Gastrocnemius medialis (tissue), 4 donors: ENCODE measurements at regions not wholly inside any gene's neighbourhood (a gene's known extent, or its start where the extent isn't known, plus 50 kb on each side); places are given as distances from the start of the nearest gene placed in this dataset.

ENCODE experiments used
- ATAC-seq, 2 donors: fragments of 150-250 bp; one replicate each; pipeline ENCODE4 v1.9.1; 2016
- DNase-seq, 2 donors: peaks; one replicate each; pipeline ENCODE4 v3.0.0-alpha.2; 2019
- H3K27ac ChIP-seq, 4 donors: fragments of 200-600 bp; sonication (generic); 1 replicate in 1 of 4; 2 replicates in 3 of 4; pipeline ENCODE4 v1.5.1; 2016 to 2018; ENCODE audit warnings: mild to moderate bottlenecking in 2 of 4, moderate library complexity in 1 of 4
- H3K27me3 ChIP-seq, 3 donors: fragments of 200-600 bp; sonication (generic) in 2 of 3; 1 replicate in 1 of 3; 2 replicates in 2 of 3; pipeline versions ENCODE4 v1.5.1 to v1.6.0; 2016 to 2019; ENCODE audit warnings: mild to moderate bottlenecking in 1 of 3, moderate library complexity in 1 of 3
- H3K36me3 ChIP-seq, 2 donors: fragments of 200-600 bp; sonication (generic) in 1 of 2; one replicate each; pipeline ENCODE4 v1.5.1; 2017 to 2018
- H3K4me1 ChIP-seq, 2 donors: fragments of 200-600 bp; sonication (generic) in 1 of 2; one replicate each; pipeline ENCODE4 v1.5.1; 2016 to 2017; ENCODE audit warnings: mild to moderate bottlenecking in 2 of 2
- H3K4me3 ChIP-seq, 4 donors: fragments of 200-600 bp; sonication (generic) in 3 of 4; 1 replicate in 1 of 4; 2 replicates in 3 of 4; pipeline ENCODE4 v1.5.1; 2016 to 2019; ENCODE audit warnings: mild to moderate bottlenecking in 2 of 4
- H3K9me3 ChIP-seq, 3 donors: fragments of 200-600 bp; sonication (generic) in 2 of 3; 1 replicate in 1 of 3; 2 replicates in 2 of 3; pipeline ENCODE4 v1.5.1; 2016 to 2019
- POLR2A ChIP-seq, 2 donors: fragments of 450-650 bp; IDR thresholded peaks; one replicate each; pipeline ENCODE4 v1.6.1; 2017; ENCODE audit warnings: antibody characterized with exemption in 2 of 2, mild to moderate bottlenecking in 2 of 2, moderate library complexity in 2 of 2
- in situ Hi-C, 4 donors: fragments of 200-750 bp; cut with MboI; loops; one replicate each; pipeline versions ENCODE4 v1.15.0 to v1.8.0; 2017; ENCODE audit warnings: low sequenced_read_pairs in 4 of 4
- intact Hi-C: fragments of 100-400 bp; cut with DNase I; formaldehyde crosslinking; loops from one replicate; pipeline ENCODE4 v1.15.1; 2023; ENCODE audit warnings: low total_unique reads
- TF ChIP-seq, protein P1 (sequence below), 5 experiments: fragments of 450-650 bp in 3 of 5; fragments of 200-600 bp in 2 of 5; sonication (generic) in 2 of 5; IDR thresholded peaks in 4 of 5; conservative IDR thresholded peaks in 1 of 5; 1 replicate in 4 of 5; 2 replicates in 1 of 5; pipeline ENCODE4 v1.5.1; 2016 to 2019; ENCODE audit warnings: antibody characterized with exemption in 5 of 5, mild to moderate bottlenecking in 3 of 5, moderate library complexity in 3 of 5

GRCh38 chr10:44202952-44203351 is 181.9 kb downstream of the CXCL12 start:
- Histone ChIP-seq H3K27me3 (no peaks in the 10 kb centered on the region), H3K4me1 (peaks cover 0 to 5% of the 10 kb centered on the region in 2 donors), H3K36me3 (no peaks in the 10 kb centered on the region), H3K4me3 (no peak overlapping the region), H3K9me3 (no peaks in the 10 kb centered on the region), H3K27ac (no peak overlapping the region)
- ATAC-seq (no peak), DNase-seq (no peak)
- intact Hi-C loops, result no loop called here
- no peak for TF ChIP-seq POLR2A (IDR thresholded peaks at IDR 0.05)
- TF ChIP-seq, protein P1, sequence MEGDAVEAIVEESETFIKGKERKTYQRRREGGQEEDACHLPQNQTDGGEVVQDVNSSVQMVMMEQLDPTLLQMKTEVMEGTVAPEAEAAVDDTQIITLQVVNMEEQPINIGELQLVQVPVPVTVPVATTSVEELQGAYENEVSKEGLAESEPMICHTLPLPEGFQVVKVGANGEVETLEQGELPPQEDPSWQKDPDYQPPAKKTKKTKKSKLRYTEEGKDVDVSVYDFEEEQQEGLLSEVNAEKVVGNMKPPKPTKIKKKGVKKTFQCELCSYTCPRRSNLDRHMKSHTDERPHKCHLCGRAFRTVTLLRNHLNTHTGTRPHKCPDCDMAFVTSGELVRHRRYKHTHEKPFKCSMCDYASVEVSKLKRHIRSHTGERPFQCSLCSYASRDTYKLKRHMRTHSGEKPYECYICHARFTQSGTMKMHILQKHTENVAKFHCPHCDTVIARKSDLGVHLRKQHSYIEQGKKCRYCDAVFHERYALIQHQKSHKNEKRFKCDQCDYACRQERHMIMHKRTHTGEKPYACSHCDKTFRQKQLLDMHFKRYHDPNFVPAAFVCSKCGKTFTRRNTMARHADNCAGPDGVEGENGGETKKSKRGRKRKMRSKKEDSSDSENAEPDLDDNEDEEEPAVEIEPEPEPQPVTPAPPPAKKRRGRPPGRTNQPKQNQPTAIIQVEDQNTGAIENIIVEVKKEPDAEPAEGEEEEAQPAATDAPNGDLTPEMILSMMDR (IDR thresholded peaks at IDR 0.05 in 4 of 5, conservative IDR thresholded peaks at IDR 0.05 in 1 of 5), result no peak
- in situ Hi-C loops, result no loop called here

DNA sequence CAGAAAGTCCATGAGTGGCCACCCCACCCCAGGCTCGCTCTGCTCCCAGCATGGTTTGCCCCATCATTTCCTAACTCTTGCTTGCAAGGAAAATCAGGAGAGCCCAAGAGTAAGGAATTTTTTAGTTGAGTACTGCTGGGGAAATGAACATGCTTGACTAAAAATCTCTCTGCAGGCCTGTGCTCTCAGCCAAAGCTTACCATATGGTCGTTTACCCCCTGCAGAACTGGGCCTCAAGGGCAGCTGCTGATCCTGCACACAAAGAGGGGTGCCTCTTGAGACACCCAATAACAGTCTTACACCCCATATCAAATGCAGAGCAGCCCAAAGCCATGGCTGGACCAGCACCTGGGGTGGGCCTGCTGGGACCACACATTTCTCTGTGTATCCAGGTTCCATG is 183.2 kb downstream of the CXCL12 start:
- Histone ChIP-seq H3K27me3 (no peaks in the 10 kb centered on the region), H3K4me3 (no peak overlapping the region), H3K36me3 (no peaks in the 10 kb centered on the region), H3K9me3 (no peaks in the 10 kb centered on the region), H3K4me1 (peaks cover 0 to 12% of the 10 kb centered on the region in 2 donors), H3K27ac (no peak overlapping the region)
- ATAC-seq (no peak), DNase-seq (no peak)
- intact Hi-C loops, result no loop called here
- in situ Hi-C loops, result no loop called here
- no peak for TF ChIP-seq POLR2A (IDR thresholded peaks at IDR 0.05)
- TF ChIP-seq, protein P1 (IDR thresholded peaks at IDR 0.05 in 4 of 5, conservative IDR thresholded peaks at IDR 0.05 in 1 of 5), result no peak

- no peak overlapping the region for H3K27ac ChIP-seq
- no peaks in the 10 kb centered on the region for H3K27me3 ChIP-seq
- no peak for ATAC-seq
- H3K9me3 ChIP-seq, result no peaks in the 10 kb centered on the region
- H3K4me1 ChIP-seq, result peaks cover 2 to 14% of the 10 kb centered on the region in 2 donors
- TF ChIP-seq, protein P1 (IDR thresholded peaks at IDR 0.05 in 4 of 5, conservative IDR thresholded peaks at IDR 0.05 in 1 of 5), result no peak
- TF ChIP-seq POLR2A (IDR thresholded peaks at IDR 0.05), result no peak
- intact Hi-C loops (no loop called here), in situ Hi-C loops (no loop called here)
- DNase-seq, result no peak
- no peak overlapping the region for H3K4me3 ChIP-seq
- H3K36me3 ChIP-seq, result no peaks in the 10 kb centered on the region
Measured at GRCh38 chr10:44201011-44201410, 183.9 kb downstream of the CXCL12 start.

- DNase-seq (no peak), ATAC-seq (no peak)
- H3K9me3 ChIP-seq, result no peaks in the 10 kb centered on the region
- TF ChIP-seq POLR2A (IDR thresholded peaks at IDR 0.05), result no peak
- TF ChIP-seq, protein P1 (IDR thresholded peaks at IDR 0.05 in 4 of 5, conservative IDR thresholded peaks at IDR 0.05 in 1 of 5), result no peak
- no peak overlapping the region for H3K27ac ChIP-seq
- no peak overlapping the region for H3K4me3 ChIP-seq
- in situ Hi-C loops (no loop called here), intact Hi-C loops (no loop called here)
- H3K27me3 ChIP-seq, result no peaks in the 10 kb centered on the region
- no peaks in the 10 kb centered on the region for H3K36me3 ChIP-seq
- peaks cover 8 to 16% of the 10 kb centered on the region in 2 donors for H3K4me1 ChIP-seq
Measured at GRCh38 chr10:44199991-44200655, 184.8 kb downstream of the CXCL12 start.

DNA sequence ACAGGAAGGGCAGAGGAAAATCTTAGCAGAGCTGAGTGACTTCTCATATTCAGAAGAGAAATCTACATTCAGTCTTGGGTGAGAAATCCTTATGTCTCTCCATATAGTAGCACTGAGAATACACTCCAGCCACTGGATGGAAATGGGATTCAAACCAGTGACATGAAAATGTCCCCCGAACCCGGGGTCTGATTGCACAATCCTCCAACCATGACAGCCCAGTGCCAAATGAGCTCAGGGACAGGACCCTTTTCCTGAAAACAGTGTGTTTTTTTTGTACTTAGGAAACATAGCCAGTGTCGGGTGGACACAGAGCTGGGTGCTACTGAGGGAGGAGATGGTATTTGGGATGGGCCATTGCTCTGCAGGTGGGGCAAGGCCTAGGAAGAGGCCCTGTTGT is 185.6 kb downstream of the CXCL12 start:
- H3K4me3 ChIP-seq, result no peak overlapping the region
- intact Hi-C loops (no loop called here), in situ Hi-C loops (no loop called here)
- H3K27ac ChIP-seq, result peak overlapping the region; percentile 37 to 64 (median 54)
- no peaks in the 10 kb centered on the region for H3K27me3 ChIP-seq
- peaks cover 9 to 16% of the 10 kb centered on the region in 2 donors for H3K4me1 ChIP-seq
- no peak for DNase-seq
- TF ChIP-seq, protein P1 (IDR thresholded peaks at IDR 0.05 in 4 of 5, conservative IDR thresholded peaks at IDR 0.05 in 1 of 5), result no peak
- no peak for TF ChIP-seq POLR2A (IDR thresholded peaks at IDR 0.05)
- ATAC-seq, result no peak
- no peaks in the 10 kb centered on the region for H3K9me3 ChIP-seq
- no peaks in the 10 kb centered on the region for H3K36me3 ChIP-seq
